Body of pancreas (tissue), 4 donors: ENCODE measurements at regions not wholly inside any gene's neighbourhood (a gene's known extent, or its start where the extent isn't known, plus 50 kb on each side); places are given as distances from the start of the nearest gene placed in this dataset.

Experiments used
- ATAC-seq: fragments of 150-250 bp; one replicate; pipeline ENCODE4 v1.9.1; 2016
- DNase-seq, 4 donors: peaks; one replicate each; pipeline ENCODE4 v3.0.0-alpha.2; 2019
- H3K27ac ChIP-seq, 4 donors: fragments of 200-600 bp; sonication (generic); 1 replicate in 3 of 4; 2 replicates in 1 of 4; pipeline versions ENCODE4 v1.5.1 to v1.6.1; 2016 to 2019; ENCODE audit warnings: mild to moderate bottlenecking in 1 of 4, mixed read lengths in 1 of 4, moderate library complexity in 1 of 4
- H3K27me3 ChIP-seq, 2 donors: fragments of 200-600 bp; sonication (generic); one replicate each; pipeline ENCODE4 v1.6.0; 2016; ENCODE audit warnings: mild to moderate bottlenecking in 1 of 2
- H3K36me3 ChIP-seq, 2 donors: fragments of 200-600 bp; sonication (generic); replicated peaks in 1 of 2; 2 replicates each; pipeline ENCODE4 v1.5.1; 2016; ENCODE audit warnings: low read depth in 2 of 2; ENCODE audit not compliant: insufficient read depth in 1 of 2
- H3K4me1 ChIP-seq: fragments of 200-600 bp; sonication (generic); one replicate; pipeline ENCODE4 v1.6.0; 2016
- H3K4me3 ChIP-seq, 2 donors: fragments of 200-600 bp; sonication (generic); 1 replicate in 1 of 2; 2 replicates in 1 of 2; pipeline ENCODE4 v1.5.1; 2016 to 2019
- H3K9me3 ChIP-seq, 3 donors: fragments of 200-600 bp; sonication (generic); 1 replicate in 2 of 3; 2 replicates in 1 of 3; pipeline ENCODE4 v1.5.1; 2016
- CTCF ChIP-seq, 7 experiments: fragments of 450-650 bp in 4 of 7; fragments of 200-600 bp in 3 of 7; sonication (generic) in 3 of 7; IDR thresholded peaks; one replicate each; pipeline ENCODE4 v1.5.1; 2016 to 2019; ENCODE audit warnings: antibody characterized with exemption in 7 of 7
- POLR2A ChIP-seq, 3 donors: fragments of 450-650 bp; IDR thresholded peaks; one replicate each; pipeline ENCODE4 v1.6.1; 2016; ENCODE audit warnings: antibody characterized with exemption in 3 of 3, mild to moderate bottlenecking in 2 of 3
- WGBS, 2 donors: methylation state at CpG; one replicate each; pipeline ENCODE4 v1.1.5; 2017; 5-methylcytosine and 5-hydroxymethylcytosine counted together
- intact Hi-C: fragments of 100-400 bp; cut with DNase I; formaldehyde crosslinking; loops from one replicate; pipeline ENCODE4 v1.15.1; 2023

- TF ChIP-seq POLR2A (IDR thresholded peaks at IDR 0.05) (no peak), CTCF (IDR thresholded peaks at IDR 0.05) (no peak)
- H3K4me3 ChIP-seq: no peak overlapping the region
- DNase-seq (peak; percentile 4 to 20 (median 15)), ATAC-seq (no peak)
- H3K27me3 ChIP-seq: no peaks in the 10 kb centered on the region
- no peak overlapping the region for H3K27ac ChIP-seq
- no peaks in the 10 kb centered on the region for H3K4me1 ChIP-seq
- intact Hi-C loops: no loop called here
- 15 to 30% methylated on average over 1 of the region's 1 CpG for WGBS, 2 donors
- no peaks in the 10 kb centered on the region for H3K36me3 ChIP-seq
- H3K9me3 ChIP-seq: no peaks in the 10 kb centered on the region
These were observed 51.0 kb upstream of the MPDZ start for GRCh38 chr9:13330396-13331004.
